ENCODE measurements at regions not wholly inside any gene's neighbourhood (a gene's known extent, or its start where the extent isn't known, plus 50 kb on each side); places are given as distances from the start of the nearest gene placed in this dataset.

DNA sequence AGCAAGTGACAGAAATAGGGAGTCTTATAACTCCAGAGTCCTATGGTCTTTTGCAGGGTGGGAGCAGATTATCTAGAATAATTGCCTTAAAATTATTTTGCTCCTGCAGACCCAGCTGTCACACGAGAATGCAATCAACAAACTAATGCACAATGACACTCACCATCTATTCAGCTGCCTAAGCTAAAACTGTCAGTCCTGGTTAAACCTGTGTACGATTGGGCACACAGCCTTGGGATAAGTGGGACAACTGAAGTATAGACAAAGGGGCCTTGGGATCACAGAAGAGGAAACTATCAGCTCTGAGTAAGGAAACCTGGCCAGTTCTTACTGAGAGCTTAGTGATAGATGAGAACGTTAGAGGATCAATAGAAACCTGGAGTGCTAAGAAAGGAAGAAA is 595.9 kb upstream of the KIRREL3 start:
- Mint-ChIP-seq H3K36me3 (ENCODE audit: low read depth) (no peaks in the 10 kb centered on the region), H3K27me3 (ENCODE audit: low read depth) (no peaks in the 10 kb centered on the region), H3K4me3 (no peak overlapping the region), H3K27ac (ENCODE audit: unreplicated experiment) (no peak overlapping the region), H3K9me3 (no peaks in the 10 kb centered on the region), H3K4me1 (no peaks in the 10 kb centered on the region)
- TF ChIP-seq, protein P1, sequence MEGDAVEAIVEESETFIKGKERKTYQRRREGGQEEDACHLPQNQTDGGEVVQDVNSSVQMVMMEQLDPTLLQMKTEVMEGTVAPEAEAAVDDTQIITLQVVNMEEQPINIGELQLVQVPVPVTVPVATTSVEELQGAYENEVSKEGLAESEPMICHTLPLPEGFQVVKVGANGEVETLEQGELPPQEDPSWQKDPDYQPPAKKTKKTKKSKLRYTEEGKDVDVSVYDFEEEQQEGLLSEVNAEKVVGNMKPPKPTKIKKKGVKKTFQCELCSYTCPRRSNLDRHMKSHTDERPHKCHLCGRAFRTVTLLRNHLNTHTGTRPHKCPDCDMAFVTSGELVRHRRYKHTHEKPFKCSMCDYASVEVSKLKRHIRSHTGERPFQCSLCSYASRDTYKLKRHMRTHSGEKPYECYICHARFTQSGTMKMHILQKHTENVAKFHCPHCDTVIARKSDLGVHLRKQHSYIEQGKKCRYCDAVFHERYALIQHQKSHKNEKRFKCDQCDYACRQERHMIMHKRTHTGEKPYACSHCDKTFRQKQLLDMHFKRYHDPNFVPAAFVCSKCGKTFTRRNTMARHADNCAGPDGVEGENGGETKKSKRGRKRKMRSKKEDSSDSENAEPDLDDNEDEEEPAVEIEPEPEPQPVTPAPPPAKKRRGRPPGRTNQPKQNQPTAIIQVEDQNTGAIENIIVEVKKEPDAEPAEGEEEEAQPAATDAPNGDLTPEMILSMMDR (conservative IDR thresholded peaks at IDR 0.05), result no peak
- DNase-seq (ENCODE audit: low read depth, low spot score), result no peak

GRCh38 chr11:127592371-127592770 is 591.8 kb upstream of the KIRREL3 start:
- H3K4me1 Mint-ChIP-seq, result no peaks in the 10 kb centered on the region
- H3K27ac Mint-ChIP-seq (ENCODE audit: unreplicated experiment), result no peak overlapping the region
- TF ChIP-seq, protein P1 (conservative IDR thresholded peaks at IDR 0.05), result no peak
- no peak overlapping the region for H3K4me3 Mint-ChIP-seq
- H3K27me3 Mint-ChIP-seq (ENCODE audit: low read depth), result peaks cover 3% of the 10 kb centered on the region
- no peaks in the 10 kb centered on the region for H3K9me3 Mint-ChIP-seq
- no peak for DNase-seq (ENCODE audit: low read depth, low spot score)
- no peaks in the 10 kb centered on the region for H3K36me3 Mint-ChIP-seq (ENCODE audit: low read depth)

- Mint-ChIP-seq H3K9me3 (no peaks in the 10 kb centered on the region), H3K4me3 (no peak overlapping the region), H3K27me3 (ENCODE audit: low read depth) (peaks cover 3% of the 10 kb centered on the region), H3K36me3 (ENCODE audit: low read depth) (no peaks in the 10 kb centered on the region), H3K27ac (ENCODE audit: unreplicated experiment) (no peak overlapping the region), H3K4me1 (no peaks in the 10 kb centered on the region)
- DNase-seq (ENCODE audit: low read depth, low spot score), result no peak
- TF ChIP-seq, protein P1 (conservative IDR thresholded peaks at IDR 0.05), result no peak
Observed at GRCh38 chr11:127590314-127590713, 589.7 kb upstream of the KIRREL3 start.

GRCh38 chr11:127588431-127588830 is 587.9 kb upstream of the KIRREL3 start:
- Mint-ChIP-seq H3K27ac (ENCODE audit: unreplicated experiment) (no peak overlapping the region), H3K36me3 (ENCODE audit: low read depth) (no peaks in the 10 kb centered on the region), H3K4me3 (no peak overlapping the region), H3K27me3 (ENCODE audit: low read depth) (peaks cover 3% of the 10 kb centered on the region), H3K4me1 (no peaks in the 10 kb centered on the region), H3K9me3 (no peaks in the 10 kb centered on the region)
- DNase-seq (ENCODE audit: low read depth, low spot score), result no peak
- TF ChIP-seq, protein P1 (conservative IDR thresholded peaks at IDR 0.05), result no peak

DNA sequence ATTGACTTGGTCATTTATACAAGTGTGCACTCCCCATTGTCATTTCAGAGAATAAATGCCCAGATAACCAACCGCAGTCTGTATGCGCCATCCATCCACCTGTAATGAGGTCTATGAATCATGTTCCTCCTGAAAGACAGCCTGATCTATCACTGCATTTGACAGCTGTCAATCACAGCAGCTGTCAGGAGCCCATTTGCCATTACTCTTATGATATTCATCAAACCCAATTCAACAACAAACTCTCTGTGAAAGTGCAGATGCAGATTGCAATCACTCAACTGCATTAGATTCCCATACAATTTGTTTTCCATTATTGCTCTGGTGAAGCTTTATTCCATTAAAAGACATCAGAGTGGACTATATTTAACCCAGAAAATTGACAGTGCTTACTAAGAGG is 586.9 kb upstream of the KIRREL3 start:
- H3K27me3 Mint-ChIP-seq (ENCODE audit: low read depth), result peaks cover 3% of the 10 kb centered on the region
- no peak for DNase-seq (ENCODE audit: low read depth, low spot score)

More for the DNA sequence above, 586.9 kb upstream of the KIRREL3 start:
- TF ChIP-seq, protein P1 (conservative IDR thresholded peaks at IDR 0.05), result no peak
- H3K4me1 Mint-ChIP-seq, result no peaks in the 10 kb centered on the region
- H3K36me3 Mint-ChIP-seq (ENCODE audit: low read depth), result no peaks in the 10 kb centered on the region
- no peak overlapping the region for H3K4me3 Mint-ChIP-seq
- no peaks in the 10 kb centered on the region for H3K9me3 Mint-ChIP-seq
- H3K27ac Mint-ChIP-seq (ENCODE audit: unreplicated experiment), result no peak overlapping the region

Measured in neural crest cell (in vitro differentiated cells).